SH-SY5Y (cell line): ENCODE measurements at regions not wholly inside any gene's neighbourhood (a gene's known extent, or its start where the extent isn't known, plus 50 kb on each side); places are given as distances from the start of the nearest gene placed in this dataset.

Experiments
- GATA2 ChIP-seq: IDR thresholded peaks from 2 replicates; pipeline ENCODE4 v1.6.1; 2011; ENCODE audit warnings: mild to moderate bottlenecking, low read depth, low read length
- GATA3 ChIP-seq: IDR thresholded peaks from 2 replicates; pipeline ENCODE4 v1.6.1; 2011; ENCODE audit warnings: low read depth, mild to moderate bottlenecking, low read length, moderate library complexity

GRCh38 chr12:124627956-124628355, 60.5 kb upstream of the NCOR2 start:
- no peak for TF ChIP-seq GATA2
- no peak for TF ChIP-seq GATA3

- TF ChIP-seq GATA2: no peak
- no peak for TF ChIP-seq GATA3
Observed at GRCh38 chr12:124626971-124627411, 59.6 kb upstream of the NCOR2 start.

- TF ChIP-seq GATA2 (no peak), GATA3 (no peak)
Observed at GRCh38 chr12:124625867-124626675, 58.7 kb upstream of the NCOR2 start.

- TF ChIP-seq GATA2 (no peak), GATA3 (no peak)
Observed at GRCh38 chr12:124624823-124625222, 57.4 kb upstream of the NCOR2 start.

GRCh38 chr12:124623344-124624035, 56.1 kb upstream of the NCOR2 start:
- TF ChIP-seq GATA3 (no peak), GATA2 (no peak)

GRCh38 chr12:124622764-124623163, 55.4 kb upstream of the NCOR2 start:
- TF ChIP-seq GATA3 (no peak), GATA2 (no peak)

GRCh38 chr12:124622331-124622730, 54.9 kb upstream of the NCOR2 start:
- TF ChIP-seq GATA2: no peak
- no peak for TF ChIP-seq GATA3

- TF ChIP-seq GATA3 (no peak), GATA2 (no peak)
Observed at GRCh38 chr12:124621296-124621660, 53.9 kb upstream of the NCOR2 start.

GRCh38 chr12:124620606-124621295, 53.3 kb upstream of the NCOR2 start:
- TF ChIP-seq GATA2: no peak
- no peak for TF ChIP-seq GATA3

GRCh38 chr12:124618291-124618902, 51.0 kb upstream of the NCOR2 start:
- TF ChIP-seq GATA2 (no peak), GATA3 (no peak)

- no peak for TF ChIP-seq GATA2
- TF ChIP-seq GATA3: no peak
Observed at GRCh38 chr12:124617615-124618014, 50.2 kb upstream of the NCOR2 start.
